GM18508 (cell line): ENCODE measurements at regions not wholly inside any gene's neighbourhood (a gene's known extent, or its start where the extent isn't known, plus 50 kb on each side); places are given as distances from the start of the nearest gene placed in this dataset.
"Not testable (repeated sequence)": the region's sequence is repeated elsewhere in the genome, so short reads cannot be mapped to it uniquely, and the experiment has no call there.

Experiments used
- ATAC-seq: cut with Tn5 transposase; IDR thresholded peaks from one replicate; pipeline ENCODE4 v1.9.1; 2021; ENCODE audit warnings: moderate number of reproducible peaks; ENCODE audit not compliant: insufficient read depth, unreplicated experiment

GRCh38 chr6:115665310-115665709 lies 395.4 kb downstream of the FRK start:
- no peak for ATAC-seq

DNA sequence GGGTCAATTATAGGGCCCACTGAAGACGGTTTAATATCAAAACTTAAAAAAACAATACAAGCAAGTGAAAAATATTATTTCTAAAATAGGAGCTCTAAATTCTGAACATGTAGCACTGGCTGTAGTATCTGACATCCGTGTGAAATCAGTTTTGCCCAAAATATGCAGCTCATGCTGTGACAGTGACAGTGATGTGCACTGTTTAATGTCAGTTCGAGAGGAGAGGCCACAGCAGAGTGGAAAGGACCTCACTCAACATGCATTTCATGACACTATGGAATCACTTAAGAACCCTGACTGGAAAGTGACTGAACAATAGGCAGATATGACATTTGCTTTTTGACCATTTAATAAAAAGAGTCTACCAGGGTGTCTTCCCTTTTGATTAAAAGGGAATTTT lies 397.0 kb downstream of the FRK start:
- ATAC-seq = no peak

- ATAC-seq = no peak
Observed at GRCh38 chr6:115643762-115644161, 416.9 kb downstream of the FRK start.

DNA sequence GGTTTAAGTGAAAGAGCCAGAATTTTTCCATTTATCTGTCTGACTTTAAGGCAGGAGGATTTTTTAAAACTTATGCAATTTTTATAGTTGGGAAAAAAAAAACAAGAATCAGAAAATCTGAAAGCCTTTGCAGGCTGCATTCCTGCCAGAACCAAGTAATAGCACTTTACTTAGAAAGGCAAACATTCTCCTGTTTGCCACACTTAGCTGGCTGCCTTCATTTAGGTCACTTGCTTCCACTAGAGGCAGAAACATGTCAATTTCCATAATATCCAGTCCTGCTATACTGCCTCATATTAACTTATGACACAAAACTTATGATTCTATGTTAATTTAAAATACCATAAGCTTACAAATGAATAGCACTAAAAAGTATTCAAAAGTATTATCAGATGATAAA lies 425.8 kb downstream of the FRK start:
- ATAC-seq = no peak

GRCh38 chr6:115634131-115634530 lies 426.6 kb downstream of the FRK start:
- no peak for ATAC-seq

DNA sequence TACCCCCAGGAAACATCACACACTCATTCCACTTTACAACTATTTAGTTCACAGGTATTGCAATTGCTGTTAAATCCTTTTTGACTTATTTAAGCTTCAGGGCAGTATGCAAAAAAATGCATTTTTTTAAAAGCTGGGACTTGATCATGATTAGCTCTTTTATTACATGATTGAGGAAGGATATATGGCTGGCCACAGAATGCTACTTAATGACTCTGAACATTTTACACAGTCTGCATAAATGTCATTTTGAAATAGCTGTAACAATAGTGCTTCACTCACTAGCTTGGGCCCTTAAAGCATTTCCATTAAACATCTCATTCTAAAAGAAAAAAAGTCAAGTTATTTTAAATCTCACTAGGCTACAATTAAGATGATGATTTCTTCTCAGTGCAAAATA lies 429.7 kb downstream of the FRK start:
- no peak for ATAC-seq

DNA sequence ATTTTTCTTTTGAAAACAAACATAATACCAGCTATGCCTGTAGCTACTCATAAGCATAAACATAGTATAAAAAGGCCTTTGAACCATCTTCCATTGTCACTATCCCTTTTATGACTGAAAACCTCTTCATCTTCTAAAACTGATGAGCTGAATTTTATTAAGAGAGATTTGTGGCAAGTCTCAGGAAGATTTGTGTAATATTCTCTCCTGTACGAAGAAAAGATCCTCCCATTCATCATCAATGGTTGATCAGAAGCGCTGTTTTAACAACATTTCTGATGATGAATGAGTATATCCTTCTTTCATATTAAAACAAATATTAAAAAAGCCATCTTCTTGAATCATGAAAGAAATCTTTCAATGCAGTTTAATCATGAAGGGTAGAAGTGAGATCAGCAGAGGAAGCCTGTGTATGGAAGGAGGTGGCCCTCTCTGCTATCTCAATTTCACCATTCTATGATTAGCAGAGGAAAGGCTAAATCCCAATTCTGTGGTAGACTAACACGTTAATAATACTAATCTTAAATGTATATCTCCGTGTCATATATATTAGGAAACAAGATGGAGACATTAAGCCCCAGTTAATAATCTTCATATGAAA lies 430.2 kb downstream of the FRK start:
- ATAC-seq = no peak

DNA sequence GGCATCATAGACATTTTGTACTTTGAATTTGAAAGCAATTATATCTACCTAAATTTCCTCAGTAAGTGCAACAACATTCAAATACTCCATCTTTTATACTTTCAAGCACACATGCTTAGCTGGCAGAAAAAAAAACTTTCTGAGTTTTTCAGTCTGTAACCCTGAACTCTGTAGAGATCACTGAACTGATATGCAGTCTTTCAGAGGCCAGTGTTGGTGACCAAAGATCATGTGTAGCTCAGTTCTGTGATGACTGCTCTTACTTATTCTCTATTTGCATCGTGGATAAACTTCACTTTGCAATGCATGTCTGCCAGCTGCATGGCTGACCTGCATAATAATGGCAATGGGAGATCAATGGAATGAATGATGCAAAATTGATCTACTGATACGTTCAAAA lies 431.3 kb downstream of the FRK start:
- ATAC-seq = no peak

DNA sequence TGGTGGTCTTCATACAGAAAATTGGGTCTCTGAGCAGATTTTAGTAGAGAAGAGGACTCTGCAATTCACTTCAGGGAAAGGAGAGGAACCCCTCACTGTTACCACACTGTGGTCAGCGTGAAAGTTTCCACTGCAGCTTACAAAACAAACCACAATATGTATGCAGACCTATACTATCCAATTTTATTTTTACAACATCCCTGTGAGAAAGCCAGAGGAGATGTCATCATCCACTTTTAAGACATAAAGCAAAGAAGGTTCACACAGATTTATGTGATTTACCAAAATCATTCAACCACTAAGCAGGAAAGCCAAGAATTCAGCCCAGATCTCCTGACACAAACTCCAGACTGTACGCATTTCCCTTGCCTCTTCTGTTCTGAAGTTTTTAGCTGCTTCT lies 442.4 kb downstream of the FRK start:
- ATAC-seq = no peak

GRCh38 chr6:115617031-115617430 lies 443.7 kb downstream of the FRK start:
- ATAC-seq = no peak

GRCh38 chr6:115613488-115613887 lies 447.2 kb downstream of the FRK start:
- no peak for ATAC-seq

DNA sequence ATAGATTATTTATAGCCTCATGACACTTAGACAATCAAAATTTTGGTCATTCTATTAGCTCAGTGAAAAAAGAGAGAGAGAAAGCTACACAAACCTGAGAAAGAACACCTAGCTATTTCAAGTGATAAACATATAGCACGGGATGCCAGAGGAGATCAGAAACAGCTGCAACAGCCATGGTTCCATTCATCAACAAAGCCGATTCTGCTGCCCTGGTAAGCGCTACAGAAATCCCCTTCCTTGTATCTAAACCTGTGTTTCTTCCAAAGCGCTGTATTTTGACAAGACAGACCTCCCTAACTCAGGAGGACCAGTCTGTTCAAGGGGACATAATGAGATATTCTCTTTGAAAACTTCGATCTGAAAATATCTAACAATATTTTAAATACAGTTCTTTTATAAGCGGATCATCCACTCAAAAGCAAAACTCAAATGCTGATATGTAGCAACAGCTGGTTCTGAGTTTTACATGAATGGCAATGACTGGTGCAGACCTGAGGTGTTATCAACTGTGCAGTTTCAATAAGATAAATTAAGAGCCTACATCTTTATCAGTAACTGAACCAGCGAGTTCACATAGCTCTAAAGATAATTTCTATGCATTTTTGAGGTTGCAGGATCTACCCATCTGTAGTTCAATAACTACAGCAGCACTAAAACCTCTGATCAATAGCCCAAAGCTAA lies 447.8 kb downstream of the FRK start:
- no peak for ATAC-seq

- ATAC-seq = no peak
Observed at GRCh38 chr6:115612216-115612615, 448.5 kb downstream of the FRK start.

- no peak for ATAC-seq
Observed at GRCh38 chr6:115610696-115611095, 450.0 kb downstream of the FRK start.

DNA sequence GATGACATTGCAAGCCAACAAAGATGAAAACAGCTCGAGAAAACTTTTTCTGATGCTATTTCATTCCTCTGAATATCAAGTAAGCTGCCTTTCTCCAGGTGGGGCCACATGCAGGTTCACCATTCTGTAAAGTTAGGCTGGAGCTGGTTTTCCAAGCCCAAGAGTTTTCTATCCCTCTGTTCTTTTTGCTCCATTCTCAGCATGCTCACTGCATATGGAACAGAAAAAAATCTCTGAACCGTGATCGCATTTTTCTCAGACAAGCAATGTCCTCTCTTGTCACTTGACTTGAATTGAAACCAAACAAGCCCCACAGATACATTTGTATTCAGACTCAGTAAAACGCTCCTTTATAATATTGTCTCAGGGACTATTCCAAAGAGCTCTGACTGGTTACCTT lies 451.6 kb downstream of the FRK start:
- no peak for ATAC-seq

DNA sequence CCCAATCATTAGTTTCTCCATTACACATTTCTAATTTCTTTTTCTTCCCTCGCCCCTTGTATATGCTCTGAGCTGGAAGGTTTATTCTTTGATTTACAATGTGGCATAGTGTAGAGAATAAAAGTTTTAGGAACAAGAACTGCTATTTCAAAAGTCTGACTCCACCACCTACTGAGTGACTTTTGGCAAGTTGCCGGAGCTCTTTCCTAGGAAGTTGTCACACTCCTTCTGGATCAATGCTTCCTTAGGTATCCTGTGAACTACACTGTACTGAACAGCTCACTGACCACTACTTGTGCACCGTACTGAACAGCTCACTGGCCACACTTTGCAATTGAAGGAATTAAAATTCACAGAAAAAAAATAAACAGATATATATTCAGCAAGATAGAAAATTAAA lies 458.2 kb downstream of the FRK start:
- ATAC-seq = no peak

- no peak for ATAC-seq
Observed at GRCh38 chr6:115601509-115601908, 459.2 kb downstream of the FRK start.

DNA sequence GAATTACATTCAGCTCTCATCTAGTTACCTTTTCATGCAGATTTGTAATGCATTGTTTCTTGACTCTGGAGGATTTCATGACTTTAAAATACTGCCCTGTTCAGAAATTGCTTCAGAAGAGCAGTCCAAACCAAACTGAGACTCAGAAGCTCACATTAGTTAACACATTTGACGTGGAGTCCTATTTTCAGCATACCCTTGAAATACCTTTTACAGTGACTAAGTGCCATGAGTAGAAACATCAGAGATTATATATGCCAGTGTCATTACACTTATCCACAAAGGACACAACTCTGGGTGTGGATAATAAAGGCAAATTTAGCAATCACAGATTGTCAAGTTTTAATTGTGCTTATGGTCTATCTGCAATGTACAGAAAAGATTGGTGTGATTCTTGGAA lies 459.6 kb downstream of the FRK start:
- no peak for ATAC-seq

- no peak for ATAC-seq
Observed at GRCh38 chr6:115594891-115595290, 465.8 kb downstream of the FRK start.

- ATAC-seq = no peak
Observed at GRCh38 chr6:115592025-115592424, 468.7 kb downstream of the FRK start.

DNA sequence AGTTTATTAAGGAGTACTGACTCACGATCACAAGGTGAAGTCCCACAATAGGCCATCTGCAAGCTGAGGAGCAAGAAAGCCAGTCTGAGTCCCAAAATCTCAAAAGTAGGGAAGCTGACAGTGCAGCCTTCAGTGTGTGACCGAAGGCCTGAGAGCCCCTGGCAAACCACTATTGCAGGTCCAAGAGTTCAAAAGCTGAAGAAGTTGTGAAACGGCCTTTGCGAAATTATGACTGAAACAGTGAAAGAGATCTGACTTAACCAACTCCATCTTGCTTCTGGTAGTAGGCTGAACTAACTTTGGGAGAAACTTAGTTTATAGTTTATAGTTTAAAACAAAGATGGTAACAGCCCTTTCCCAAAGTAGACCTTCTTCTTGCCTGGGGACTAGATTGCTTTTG lies 471.6 kb downstream of the FRK start:
- ATAC-seq = not testable (repeated sequence)

GRCh38 chr6:115583290-115583689 lies 477.4 kb downstream of the FRK start:
- no peak for ATAC-seq
